Kidney (tissue), 13 donors: ENCODE measurements at regions not wholly inside any gene's neighbourhood (a gene's known extent, or its start where the extent isn't known, plus 50 kb on each side); places are given as distances from the start of the nearest gene placed in this dataset.

Source experiments
- DNase-seq, 5 donors: peaks; one replicate each; pipeline ENCODE4 v3.0.0-alpha.2; 2013 to 2020
- FAIRE-seq: peaks from 2 replicates; lab custom pipeline; 2012; peaks lifted over from hg19 to GRCh38; lab: Jason Lieb, UNC
- H3K27ac ChIP-seq, 2 donors: one replicate each; pipeline ENCODE4 v1.7.0; 2013; ENCODE audit warnings: low read depth in 2 of 2, low read length in 2 of 2, inconsistent platforms in 1 of 2
- H3K27me3 ChIP-seq: one replicate; pipeline ENCODE4 v1.7.1; 2013; ENCODE audit warnings: low read length, inconsistent platforms; ENCODE audit not compliant: control insufficient read depth, insufficient read depth
- H3K36me3 ChIP-seq, 3 donors: one replicate each; pipeline versions ENCODE4 v1.7.0 to v1.7.1; 2013; ENCODE audit warnings: low read length in 3 of 3, control low read depth in 1 of 3, inconsistent platforms in 1 of 3; ENCODE audit not compliant: insufficient read depth in 3 of 3, control insufficient read depth in 2 of 3
- H3K4me1 ChIP-seq, 3 donors: one replicate each; pipeline versions ENCODE4 v1.7.0 to v1.7.1; 2013; ENCODE audit warnings: low read length in 3 of 3, inconsistent platforms in 1 of 3, low read depth in 1 of 3; ENCODE audit not compliant: control insufficient read depth in 2 of 3, insufficient read depth in 2 of 3
- H3K4me3 ChIP-seq, 3 donors: one replicate each; pipeline versions ENCODE4 v1.7.0 to v1.8.1; 2013; ENCODE audit warnings: low read length in 3 of 3, control low read depth in 1 of 3, inconsistent platforms in 1 of 3
- H3K9ac ChIP-seq, 3 donors: one replicate each; pipeline versions ENCODE4 v1.7.0 to v1.7.1; 2013; ENCODE audit warnings: low read length in 3 of 3, control low read depth in 1 of 3, inconsistent platforms in 1 of 3
- H3K9me3 ChIP-seq, 3 donors: one replicate each; pipeline versions ENCODE4 v1.7.0 to v1.7.1; 2013; ENCODE audit warnings: low read length in 3 of 3, control low read depth in 1 of 3, inconsistent platforms in 1 of 3; ENCODE audit not compliant: control insufficient read depth in 2 of 3, insufficient read depth in 1 of 3
- CTCF ChIP-seq: IDR thresholded peaks from 3 replicates; pipeline ENCODE4 v1.5.1; 2012; ENCODE audit warnings: mild to moderate bottlenecking, moderate library complexity, borderline replicate concordance; ENCODE audit not compliant: insufficient read depth; ENCODE audit errors: extremely low read depth
- intact Hi-C: fragments of 100-400 bp; cut with DNase I; formaldehyde crosslinking; loops from one replicate; pipeline ENCODE4 v1.11.1; 2022
- donor health status: control.
- donor health status: control.
- donor health status: control.
- donor health status: control.
- donor health status: control.
- donor health status: DM: yes; HTN: yes; CAD: no.
- donor health status: Normal renal cell carcinoma (clear cell type).

GRCh38 chr22:48245196-48245485 lies 1482.7 kb downstream of the TBC1D22A start:
- no peak for FAIRE-seq
- H3K9ac ChIP-seq = no peak overlapping the region
- intact Hi-C loops = no loop called here

GRCh38 chr22:48244388-48245195 lies 1482.1 kb downstream of the TBC1D22A start:
- H3K9ac ChIP-seq = no peak overlapping the region
- no peak overlapping the region for H3K4me3 ChIP-seq
- H3K4me1 ChIP-seq = no peaks in the 10 kb centered on the region
- H3K36me3 ChIP-seq = no peaks in the 10 kb centered on the region
- no peak for TF ChIP-seq CTCF
- no peak overlapping the region for H3K27ac ChIP-seq
- FAIRE-seq = no peak
- H3K9me3 ChIP-seq = no peaks in the 10 kb centered on the region
- H3K27me3 ChIP-seq = peaks cover 2% of the 10 kb centered on the region
- DNase-seq = no peak
- intact Hi-C loops = no loop called here

More at GRCh38 chr22:48245196-48245485, 1482.7 kb downstream of the TBC1D22A start:
- no peak for TF ChIP-seq CTCF
- Histone ChIP-seq H3K4me1 (no peaks in the 10 kb centered on the region), H3K9me3 (no peaks in the 10 kb centered on the region), H3K4me3 (no peak overlapping the region), H3K36me3 (no peaks in the 10 kb centered on the region), H3K27ac (no peak overlapping the region), H3K27me3 (peaks cover 2% of the 10 kb centered on the region)
- DNase-seq = no peak

- no peak for FAIRE-seq
- no peaks in the 10 kb centered on the region for H3K9me3 ChIP-seq
- H3K27ac ChIP-seq = no peak overlapping the region
- intact Hi-C loops = no loop called here
- no peaks in the 10 kb centered on the region for H3K4me1 ChIP-seq
- no peak for TF ChIP-seq CTCF
- H3K4me3 ChIP-seq = no peak overlapping the region
- H3K36me3 ChIP-seq = no peaks in the 10 kb centered on the region
- peaks cover 2% of the 10 kb centered on the region for H3K27me3 ChIP-seq
- DNase-seq = no peak
- H3K9ac ChIP-seq = no peak overlapping the region
Observed at GRCh38 chr22:48242461-48242864, 1480.0 kb downstream of the TBC1D22A start.

GRCh38 chr22:48241658-48242057 lies 1479.2 kb downstream of the TBC1D22A start:
- Histone ChIP-seq H3K27me3 (peaks cover 2% of the 10 kb centered on the region), H3K36me3 (no peaks in the 10 kb centered on the region), H3K27ac (no peak overlapping the region), H3K9me3 (no peaks in the 10 kb centered on the region), H3K4me1 (no peaks in the 10 kb centered on the region), H3K4me3 (no peak overlapping the region), H3K9ac (no peak overlapping the region)
- no peak for FAIRE-seq
- no peak for TF ChIP-seq CTCF
- peak in 1 of 5 donors; percentile 37 for DNase-seq
- intact Hi-C loops = no loop called here
